ENCODE measurements at regions not wholly inside any gene's neighbourhood (a gene's known extent, or its start where the extent isn't known, plus 50 kb on each side); places are given as distances from the start of the nearest gene placed in this dataset.

GRCh38 chr15:39474657-39475056, 106.2 kb upstream of the THBS1 start:
- DNase-seq (ENCODE audit: low read depth, low spot score) (no peak), ATAC-seq (no peak)
- Histone ChIP-seq H3K4me3 (ENCODE audit: low read depth in 2 of 2, low read length in 2 of 2) (no peak overlapping the region), H3K36me3 (ENCODE audit: control insufficient read depth, insufficient read depth, low read length) (no peaks in the 10 kb centered on the region), H3K9me3 (ENCODE audit: control insufficient read depth, insufficient read depth, low read depth, low read length) (no peaks in the 10 kb centered on the region), H3K4me1 (ENCODE audit: control insufficient read depth, insufficient read depth, low read length) (no peaks in the 10 kb centered on the region), H3K27me3 (ENCODE audit: control insufficient read depth, insufficient read depth, low read length) (no peaks in the 10 kb centered on the region), H3K27ac (ENCODE audit: low read length) (no peak overlapping the region)
- no peak for TF ChIP-seq SIN3A (IDR thresholded peaks at IDR 0.05; ENCODE audit: borderline replicate concordance, insufficient read depth, low read depth, low read length)
- TF ChIP-seq POLR2AphosphoS5 (IDR thresholded peaks at IDR 0.05; ENCODE audit: low read depth, low read length), result no peak
- no peak for TF ChIP-seq TCF7L2 (IDR thresholded peaks at IDR 0.05; ENCODE audit: low read depth, low read length)
- no peak for TF ChIP-seq REST (IDR thresholded peaks at IDR 0.05; ENCODE audit: insufficient read depth in 1 of 2, low read depth in 2 of 2, low read length in 1 of 2)
- no peak for TF ChIP-seq CTCF (IDR thresholded peaks at IDR 0.05)
- no TSS peak for BruUV-seq (replicated peaks)
- ChIA-PET POLR2A (no interaction called here), CTCF (no interaction called here)
- intact Hi-C loops (cut with micrococcal nuclease; ENCODE audit: unreplicated experiment), result no loop called here
- in situ Hi-C loops (cut with HindIII; ENCODE audit: low pct_unique_long_range_greater_than_20kb, low sequenced_read_pairs), result no loop called here

GRCh38 chr15:39478996-39479395, 101.9 kb upstream of the THBS1 start:
- in situ Hi-C loops (cut with HindIII; ENCODE audit: low pct_unique_long_range_greater_than_20kb, low sequenced_read_pairs), result no loop called here
- CTCF ChIA-PET, result interaction anchor here (0.6 kb wide), 1 partner anchor 777 kb away, joined by 3 read pairs; no protein-coding TSS in a partner anchor
- BruUV-seq (replicated peaks), result no TSS peak

More at GRCh38 chr15:39478996-39479395, 101.9 kb upstream of the THBS1 start:
- Histone ChIP-seq H3K27ac (ENCODE audit: low read length) (no peak overlapping the region), H3K4me3 (ENCODE audit: low read depth in 2 of 2, low read length in 2 of 2) (no peak overlapping the region), H3K27me3 (ENCODE audit: control insufficient read depth, insufficient read depth, low read length) (no peaks in the 10 kb centered on the region), H3K9me3 (ENCODE audit: control insufficient read depth, insufficient read depth, low read depth, low read length) (no peaks in the 10 kb centered on the region), H3K36me3 (ENCODE audit: control insufficient read depth, insufficient read depth, low read length) (no peaks in the 10 kb centered on the region), H3K4me1 (ENCODE audit: control insufficient read depth, insufficient read depth, low read length) (no peaks in the 10 kb centered on the region)
- ATAC-seq, result no peak
- no peak for TF ChIP-seq SIN3A (IDR thresholded peaks at IDR 0.05; ENCODE audit: borderline replicate concordance, insufficient read depth, low read depth, low read length)
- TF ChIP-seq POLR2AphosphoS5 (IDR thresholded peaks at IDR 0.05; ENCODE audit: low read depth, low read length), result no peak
- TF ChIP-seq CTCF (IDR thresholded peaks at IDR 0.05), result no peak
- no peak for TF ChIP-seq TCF7L2 (IDR thresholded peaks at IDR 0.05; ENCODE audit: low read depth, low read length)
- TF ChIP-seq REST (IDR thresholded peaks at IDR 0.05; ENCODE audit: insufficient read depth in 1 of 2, low read depth in 2 of 2, low read length in 1 of 2), result no peak
- intact Hi-C loops (cut with micrococcal nuclease; ENCODE audit: unreplicated experiment), result no loop called here
- POLR2A ChIA-PET, result interaction anchor here (0.6 kb wide), 1 partner anchor 1065 kb away, joined by 4 read pairs; no protein-coding TSS in a partner anchor
- no peak for DNase-seq (ENCODE audit: low read depth, low spot score)

All from Panc1 (cell line).